ENCODE measurements at regions not wholly inside any gene's neighbourhood (a gene's known extent, or its start where the extent isn't known, plus 50 kb on each side); places are given as distances from the start of the nearest gene placed in this dataset.

- TF ChIP-seq EZH2 (IDR thresholded peaks at IDR 0.05; ENCODE audit: insufficient read depth, low read length) (no peak), CTCF (IDR thresholded peaks at IDR 0.05; ENCODE audit: insufficient read depth, low read depth, low read length) (no peak)
These were observed 535.1 kb downstream of the SOX2 start for GRCh38 chr3:182246870-182247269.

All from astrocyte (in vitro differentiated cells and primary cell).